Gastrocnemius medialis (tissue), 4 donors: ENCODE measurements at regions not wholly inside any gene's neighbourhood (a gene's known extent, or its start where the extent isn't known, plus 50 kb on each side); places are given as distances from the start of the nearest gene placed in this dataset.
"Not testable (repeated sequence)": the region's sequence is repeated elsewhere in the genome, so short reads cannot be mapped to it uniquely, and the experiment has no call there.

Experiments
- ATAC-seq, 2 donors: fragments of 150-250 bp; one replicate each; pipeline ENCODE4 v1.9.1; 2016
- DNase-seq, 2 donors: peaks; one replicate each; pipeline ENCODE4 v3.0.0-alpha.2; 2019
- H3K27ac ChIP-seq, 4 donors: fragments of 200-600 bp; sonication (generic); 1 replicate in 1 of 4; 2 replicates in 3 of 4; pipeline ENCODE4 v1.5.1; 2016 to 2018; ENCODE audit warnings: mild to moderate bottlenecking in 2 of 4, moderate library complexity in 1 of 4
- H3K27me3 ChIP-seq, 3 donors: fragments of 200-600 bp; sonication (generic) in 2 of 3; 1 replicate in 1 of 3; 2 replicates in 2 of 3; pipeline versions ENCODE4 v1.5.1 to v1.6.0; 2016 to 2019; ENCODE audit warnings: mild to moderate bottlenecking in 1 of 3, moderate library complexity in 1 of 3
- H3K36me3 ChIP-seq, 2 donors: fragments of 200-600 bp; sonication (generic) in 1 of 2; one replicate each; pipeline ENCODE4 v1.5.1; 2017 to 2018
- H3K4me1 ChIP-seq, 2 donors: fragments of 200-600 bp; sonication (generic) in 1 of 2; one replicate each; pipeline ENCODE4 v1.5.1; 2016 to 2017; ENCODE audit warnings: mild to moderate bottlenecking in 2 of 2
- H3K4me3 ChIP-seq, 4 donors: fragments of 200-600 bp; sonication (generic) in 3 of 4; 1 replicate in 1 of 4; 2 replicates in 3 of 4; pipeline ENCODE4 v1.5.1; 2016 to 2019; ENCODE audit warnings: mild to moderate bottlenecking in 2 of 4
- H3K9me3 ChIP-seq, 3 donors: fragments of 200-600 bp; sonication (generic) in 2 of 3; 1 replicate in 1 of 3; 2 replicates in 2 of 3; pipeline ENCODE4 v1.5.1; 2016 to 2019
- POLR2A ChIP-seq, 2 donors: fragments of 450-650 bp; IDR thresholded peaks; one replicate each; pipeline ENCODE4 v1.6.1; 2017; ENCODE audit warnings: antibody characterized with exemption in 2 of 2, mild to moderate bottlenecking in 2 of 2, moderate library complexity in 2 of 2
- in situ Hi-C, 4 donors: fragments of 200-750 bp; cut with MboI; loops; one replicate each; pipeline versions ENCODE4 v1.15.0 to v1.8.0; 2017; ENCODE audit warnings: low sequenced_read_pairs in 4 of 4
- intact Hi-C: fragments of 100-400 bp; cut with DNase I; formaldehyde crosslinking; loops from one replicate; pipeline ENCODE4 v1.15.1; 2023; ENCODE audit warnings: low total_unique reads
- TF ChIP-seq, protein P1 (sequence below), 5 experiments: fragments of 450-650 bp in 3 of 5; fragments of 200-600 bp in 2 of 5; sonication (generic) in 2 of 5; IDR thresholded peaks in 4 of 5; conservative IDR thresholded peaks in 1 of 5; 1 replicate in 4 of 5; 2 replicates in 1 of 5; pipeline ENCODE4 v1.5.1; 2016 to 2019; ENCODE audit warnings: antibody characterized with exemption in 5 of 5, mild to moderate bottlenecking in 3 of 5, moderate library complexity in 3 of 5

DNA sequence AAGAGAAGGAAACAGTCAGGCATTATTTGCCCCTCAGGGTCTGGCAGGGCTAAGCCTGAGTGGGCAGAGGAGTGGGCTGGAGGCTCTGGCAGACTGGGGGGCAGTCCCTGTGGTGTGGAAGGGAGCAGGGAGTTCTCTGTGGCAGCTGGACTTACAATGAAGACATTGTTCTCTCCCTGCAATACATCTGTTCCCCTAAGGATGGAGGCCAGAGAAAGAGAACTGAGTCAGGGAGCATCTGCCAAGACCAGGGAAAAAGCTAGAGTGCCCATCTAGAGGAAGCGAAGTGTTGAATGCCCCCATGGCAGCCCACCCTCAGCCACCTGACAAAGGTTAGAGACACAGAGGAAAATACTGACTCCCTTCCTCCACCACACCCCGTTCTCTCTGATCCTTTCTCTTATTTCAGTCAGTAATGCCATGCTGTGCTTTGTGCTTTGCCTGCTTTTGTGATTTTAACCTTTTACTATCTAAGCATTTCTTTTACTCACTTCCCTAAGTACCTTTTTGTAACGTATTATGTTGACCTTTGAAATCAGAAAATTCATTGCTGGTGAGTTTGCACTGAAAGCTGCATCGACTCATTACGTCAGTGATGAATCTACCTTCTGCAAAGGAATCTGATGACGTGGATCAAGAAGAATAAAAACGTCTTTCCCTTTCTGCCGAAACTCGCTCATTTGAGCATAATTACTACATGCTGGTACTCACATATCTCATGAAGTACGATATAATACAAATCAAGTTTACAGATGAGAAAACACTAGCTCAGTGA, 76.0 kb downstream of the ACTL7B start:
- no peaks in the 10 kb centered on the region for H3K36me3 ChIP-seq
- in situ Hi-C loops: no loop called here
- intact Hi-C loops: no loop called here

DNA sequence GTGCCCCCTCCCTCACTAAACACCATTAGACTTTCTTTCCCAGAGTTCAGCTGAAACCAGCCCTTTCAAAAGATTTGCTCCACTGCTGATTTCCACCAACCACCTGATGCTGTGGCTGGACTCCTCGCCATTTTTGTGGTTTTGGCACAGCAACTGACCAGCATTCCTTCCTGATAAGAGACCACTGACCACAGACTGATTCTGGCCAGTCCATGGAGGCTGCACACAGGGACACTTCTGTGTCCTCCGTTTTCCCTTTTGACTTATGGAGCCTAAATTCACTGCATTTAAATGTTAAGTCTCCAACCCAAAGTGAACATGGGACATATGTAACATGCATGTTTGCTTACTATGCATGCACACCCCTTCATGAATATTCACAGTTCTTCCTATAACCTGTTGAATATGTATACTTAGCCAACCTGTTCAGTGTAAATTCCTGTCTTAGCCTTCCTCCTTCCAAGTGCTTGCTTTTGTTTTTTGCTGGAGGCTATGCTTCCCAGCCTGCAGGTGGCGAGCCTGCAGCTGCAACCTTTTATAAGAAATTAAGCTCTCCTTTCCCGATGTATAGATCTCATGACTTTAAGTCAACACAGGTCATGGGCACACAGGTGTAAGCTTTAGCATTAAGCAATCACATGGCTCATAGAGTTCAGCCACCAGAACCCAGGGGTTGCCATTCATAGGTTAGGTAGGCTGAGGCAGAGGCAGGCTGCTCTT, 78.7 kb downstream of the ACTL7B start:
- no peak for TF ChIP-seq POLR2A (IDR thresholded peaks at IDR 0.05)
- TF ChIP-seq, protein P1, sequence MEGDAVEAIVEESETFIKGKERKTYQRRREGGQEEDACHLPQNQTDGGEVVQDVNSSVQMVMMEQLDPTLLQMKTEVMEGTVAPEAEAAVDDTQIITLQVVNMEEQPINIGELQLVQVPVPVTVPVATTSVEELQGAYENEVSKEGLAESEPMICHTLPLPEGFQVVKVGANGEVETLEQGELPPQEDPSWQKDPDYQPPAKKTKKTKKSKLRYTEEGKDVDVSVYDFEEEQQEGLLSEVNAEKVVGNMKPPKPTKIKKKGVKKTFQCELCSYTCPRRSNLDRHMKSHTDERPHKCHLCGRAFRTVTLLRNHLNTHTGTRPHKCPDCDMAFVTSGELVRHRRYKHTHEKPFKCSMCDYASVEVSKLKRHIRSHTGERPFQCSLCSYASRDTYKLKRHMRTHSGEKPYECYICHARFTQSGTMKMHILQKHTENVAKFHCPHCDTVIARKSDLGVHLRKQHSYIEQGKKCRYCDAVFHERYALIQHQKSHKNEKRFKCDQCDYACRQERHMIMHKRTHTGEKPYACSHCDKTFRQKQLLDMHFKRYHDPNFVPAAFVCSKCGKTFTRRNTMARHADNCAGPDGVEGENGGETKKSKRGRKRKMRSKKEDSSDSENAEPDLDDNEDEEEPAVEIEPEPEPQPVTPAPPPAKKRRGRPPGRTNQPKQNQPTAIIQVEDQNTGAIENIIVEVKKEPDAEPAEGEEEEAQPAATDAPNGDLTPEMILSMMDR (IDR thresholded peaks at IDR 0.05 in 4 of 5, conservative IDR thresholded peaks at IDR 0.05 in 1 of 5): no peak
- Histone ChIP-seq H3K27ac (no peak overlapping the region), H3K4me1 (no peaks in the 10 kb centered on the region), H3K9me3 (no peaks in the 10 kb centered on the region), H3K27me3 (no peaks in the 10 kb centered on the region), H3K36me3 (no peaks in the 10 kb centered on the region), H3K4me3 (no peak overlapping the region)
- DNase-seq: no peak
- intact Hi-C loops (no loop called here), in situ Hi-C loops (no loop called here)
- ATAC-seq: no peak

More for the DNA sequence above, 76.0 kb downstream of the ACTL7B start:
- no peak overlapping the region for H3K4me3 ChIP-seq
- H3K4me1 ChIP-seq: peaks cover 10 to 22% of the 10 kb centered on the region in 2 donors
- TF ChIP-seq, protein P1 (IDR thresholded peaks at IDR 0.05 in 4 of 5, conservative IDR thresholded peaks at IDR 0.05 in 1 of 5): no peak
- TF ChIP-seq POLR2A (IDR thresholded peaks at IDR 0.05): no peak
- no peak overlapping the region for H3K27ac ChIP-seq
- no peak for DNase-seq
- no peaks in the 10 kb centered on the region for H3K9me3 ChIP-seq
- ATAC-seq: no peak
- no peaks in the 10 kb centered on the region for H3K27me3 ChIP-seq

DNA sequence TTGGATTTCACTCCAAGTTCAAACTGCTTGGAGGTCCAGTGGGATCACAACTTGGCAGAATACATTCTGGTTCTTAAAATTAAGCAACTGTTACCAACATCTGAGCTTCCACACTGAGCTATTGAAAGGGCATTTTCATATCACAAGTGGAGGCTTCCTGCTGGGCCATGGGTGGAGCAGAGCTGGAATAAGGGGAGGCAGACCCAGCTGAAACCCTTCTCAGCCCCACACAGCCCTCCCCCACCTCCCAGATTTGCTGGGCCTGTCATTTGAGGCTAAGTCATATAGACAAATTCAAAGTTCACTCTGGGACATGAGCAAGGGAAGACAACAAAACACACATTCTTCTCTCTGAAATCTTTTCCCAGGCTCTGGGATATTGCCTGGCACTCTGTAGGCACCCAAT, 79.9 kb downstream of the ACTL7B start:
- ATAC-seq (no peak), DNase-seq (no peak)
- intact Hi-C loops: no loop called here
- Histone ChIP-seq H3K9me3 (no peaks in the 10 kb centered on the region), H3K4me1 (no peaks in the 10 kb centered on the region), H3K4me3 (no peak overlapping the region), H3K27me3 (no peaks in the 10 kb centered on the region), H3K27ac (no peak overlapping the region), H3K36me3 (no peaks in the 10 kb centered on the region)
- TF ChIP-seq, protein P1 (IDR thresholded peaks at IDR 0.05 in 4 of 5, conservative IDR thresholded peaks at IDR 0.05 in 1 of 5): no peak
- no peak for TF ChIP-seq POLR2A (IDR thresholded peaks at IDR 0.05)
- in situ Hi-C loops: no loop called here

DNA sequence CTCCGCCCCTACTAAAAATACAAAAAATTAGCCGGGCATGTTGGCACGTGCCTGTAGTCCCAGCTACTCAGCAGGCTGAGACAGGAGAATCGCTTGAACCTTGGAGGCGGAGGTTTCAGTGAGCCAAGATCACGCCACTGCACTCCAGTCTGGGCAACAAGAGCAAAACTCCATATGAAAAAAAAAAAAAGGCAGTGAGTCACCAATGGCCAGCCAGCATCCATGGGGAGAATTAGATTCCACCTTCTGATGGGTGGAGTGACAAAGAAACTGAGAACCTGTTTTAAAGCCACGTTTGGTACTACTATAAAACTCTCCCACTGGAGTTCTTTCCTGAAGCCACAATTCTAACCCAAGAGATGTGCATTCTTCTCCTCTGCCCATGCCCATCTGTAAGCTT, 81.7 kb downstream of the ACTL7B start:
- H3K4me3 ChIP-seq, H3K9me3 ChIP-seq, ATAC-seq, intact Hi-C loops, H3K27ac ChIP-seq, H3K4me1 ChIP-seq, H3K27me3 ChIP-seq, H3K36me3 ChIP-seq, DNase-seq: not testable (repeated sequence)
- in situ Hi-C loops: loop anchor here in 3 of 4 donors (25.0 kb wide), 1 partner anchor 1312 kb away; no protein-coding TSS in a partner anchor

DNA sequence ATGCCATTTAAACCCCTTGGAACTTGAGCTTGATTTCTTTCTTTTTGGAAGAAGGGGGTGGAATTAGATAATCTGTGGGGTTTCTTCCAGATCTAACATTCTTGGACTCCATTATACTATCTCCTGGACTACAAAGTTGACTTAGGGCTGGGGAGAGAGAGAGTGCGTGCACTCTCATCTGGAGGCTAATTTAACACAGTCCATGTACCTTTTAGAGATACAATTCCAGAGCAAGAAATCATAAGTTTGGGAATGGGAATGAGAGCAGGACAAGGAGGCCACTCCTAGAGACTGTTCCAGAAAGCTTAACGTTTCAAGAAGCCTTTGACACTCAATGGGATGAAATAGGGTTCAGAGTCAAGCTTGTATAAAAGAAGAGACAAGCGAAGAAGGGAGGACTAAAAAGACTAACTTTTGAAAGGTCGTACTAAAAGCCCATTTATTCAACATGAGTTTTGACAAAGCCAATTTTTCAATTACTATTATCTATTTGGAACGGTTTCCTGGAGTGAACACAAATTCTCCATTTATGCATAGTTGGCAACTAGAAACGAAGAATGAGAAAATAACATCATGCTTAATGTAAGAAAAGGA, 83.4 kb downstream of the ACTL7B start:
- no peak for TF ChIP-seq POLR2A (IDR thresholded peaks at IDR 0.05)
- intact Hi-C loops: no loop called here
- no peak for DNase-seq
- Histone ChIP-seq H3K27me3 (no peaks in the 10 kb centered on the region), H3K36me3 (no peaks in the 10 kb centered on the region), H3K9me3 (no peaks in the 10 kb centered on the region), H3K27ac (no peak overlapping the region), H3K4me3 (no peak overlapping the region), H3K4me1 (no peaks in the 10 kb centered on the region)
- in situ Hi-C loops: loop anchor here in 3 of 4 donors (25.0 kb wide), 1 partner anchor 1310 kb away; no protein-coding TSS in a partner anchor
- ATAC-seq: no peak
